GM12865 (cell line): ENCODE measurements at regions not wholly inside any gene's neighbourhood (a gene's known extent, or its start where the extent isn't known, plus 50 kb on each side); places are given as distances from the start of the nearest gene placed in this dataset.

Experiments used
- DNase-seq: peaks from one replicate; pipeline ENCODE4 v3.0.0; 2010; ENCODE audit warnings: low read depth
- H3K4me3 ChIP-seq: 2 replicates; pipeline ENCODE4 v1.5.1; 2011; ENCODE audit warnings: mild to moderate bottlenecking, low read depth, low read length, control low read depth
- TF ChIP-seq, protein P1 (sequence below): IDR thresholded peaks from 2 replicates; pipeline ENCODE4 v1.5.1; 2011; ENCODE audit warnings: low read length, control low read depth, low read depth, inconsistent platforms; ENCODE audit not compliant: insufficient read depth; ENCODE audit errors: missing control alignments

GRCh38 chr18:57234346-57234745 lies 87.5 kb downstream of the BOD1L2 start:
- no peak overlapping the region for H3K4me3 ChIP-seq
- DNase-seq, result no peak
- TF ChIP-seq, protein P1, sequence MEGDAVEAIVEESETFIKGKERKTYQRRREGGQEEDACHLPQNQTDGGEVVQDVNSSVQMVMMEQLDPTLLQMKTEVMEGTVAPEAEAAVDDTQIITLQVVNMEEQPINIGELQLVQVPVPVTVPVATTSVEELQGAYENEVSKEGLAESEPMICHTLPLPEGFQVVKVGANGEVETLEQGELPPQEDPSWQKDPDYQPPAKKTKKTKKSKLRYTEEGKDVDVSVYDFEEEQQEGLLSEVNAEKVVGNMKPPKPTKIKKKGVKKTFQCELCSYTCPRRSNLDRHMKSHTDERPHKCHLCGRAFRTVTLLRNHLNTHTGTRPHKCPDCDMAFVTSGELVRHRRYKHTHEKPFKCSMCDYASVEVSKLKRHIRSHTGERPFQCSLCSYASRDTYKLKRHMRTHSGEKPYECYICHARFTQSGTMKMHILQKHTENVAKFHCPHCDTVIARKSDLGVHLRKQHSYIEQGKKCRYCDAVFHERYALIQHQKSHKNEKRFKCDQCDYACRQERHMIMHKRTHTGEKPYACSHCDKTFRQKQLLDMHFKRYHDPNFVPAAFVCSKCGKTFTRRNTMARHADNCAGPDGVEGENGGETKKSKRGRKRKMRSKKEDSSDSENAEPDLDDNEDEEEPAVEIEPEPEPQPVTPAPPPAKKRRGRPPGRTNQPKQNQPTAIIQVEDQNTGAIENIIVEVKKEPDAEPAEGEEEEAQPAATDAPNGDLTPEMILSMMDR, result no peak

- H3K4me3 ChIP-seq, result no peak overlapping the region
- no peak for DNase-seq
- TF ChIP-seq, protein P1, result no peak
These were observed 95.0 kb downstream of the BOD1L2 start for GRCh38 chr18:57241869-57242268.

- no peak for DNase-seq
- TF ChIP-seq, protein P1, result no peak
- no peak overlapping the region for H3K4me3 ChIP-seq
These were observed 95.4 kb downstream of the BOD1L2 start for GRCh38 chr18:57242285-57242684.

- TF ChIP-seq, protein P1, result no peak
- no peak for DNase-seq
- H3K4me3 ChIP-seq, result no peak overlapping the region
These were observed 96.8 kb downstream of the BOD1L2 start for GRCh38 chr18:57243624-57244179.

DNA sequence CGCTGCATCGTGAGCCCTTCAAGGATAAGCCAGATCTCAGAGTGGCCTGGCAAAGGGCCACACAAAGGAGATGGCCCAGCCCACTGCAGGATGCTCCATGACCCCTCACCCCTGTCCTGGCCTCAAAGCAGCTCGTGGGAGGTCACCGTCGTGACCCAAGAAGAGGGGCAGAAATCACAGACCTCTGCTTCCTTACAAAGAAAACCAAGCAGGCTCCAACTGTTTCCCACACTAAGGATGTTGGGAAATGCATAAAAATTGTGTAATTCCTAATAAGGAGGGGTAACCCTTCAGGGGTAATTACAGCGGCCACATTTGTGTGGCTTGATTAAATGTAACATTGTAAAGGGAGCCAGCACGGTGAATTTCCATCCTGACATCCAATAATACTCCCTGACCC lies 102.3 kb downstream of the BOD1L2 start:
- H3K4me3 ChIP-seq, result no peak overlapping the region
- TF ChIP-seq, protein P1, result no peak
- DNase-seq, result no peak

- TF ChIP-seq, protein P1, result no peak
- H3K4me3 ChIP-seq, result no peak overlapping the region
- DNase-seq, result no peak
These were observed 102.5 kb upstream of the ST8SIA3 start for GRCh38 chr18:57249883-57250282.

DNA sequence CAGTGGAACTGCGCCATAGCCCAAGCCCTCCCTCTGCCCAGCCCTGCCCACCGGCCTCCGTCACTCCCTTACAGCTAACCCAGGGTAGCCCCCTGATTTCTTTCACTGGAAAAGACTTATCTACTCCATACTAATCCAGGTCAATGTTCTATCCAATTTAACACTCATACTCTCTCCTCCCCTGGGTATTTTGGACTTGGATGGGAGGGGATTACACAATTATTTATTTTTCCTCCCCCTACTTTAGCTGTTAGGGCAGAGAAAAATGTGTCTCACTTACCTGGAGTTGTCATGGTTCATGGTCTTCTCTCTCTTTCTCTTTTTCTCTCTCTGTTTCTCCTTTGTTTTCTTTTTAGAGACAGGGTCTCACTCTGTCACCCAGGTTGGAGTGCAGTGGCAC lies 100.6 kb upstream of the ST8SIA3 start:
- TF ChIP-seq, protein P1, result no peak
- no peak for DNase-seq
- H3K4me3 ChIP-seq, result no peak overlapping the region
